ENCODE measurements at regions not wholly inside any gene's neighbourhood (a gene's known extent, or its start where the extent isn't known, plus 50 kb on each side); places are given as distances from the start of the nearest gene placed in this dataset.

GRCh38 chr7:109945820-109946518 lies 1145.0 kb upstream of the LRRN3 start:
- no peak overlapping the region for H2BK20ac ChIP-seq (ENCODE audit: low read depth, low read length)
- no peak overlapping the region for H2BK15ac ChIP-seq (ENCODE audit: low read depth, low read length)
- no peaks in the 10 kb centered on the region for H3K36me3 ChIP-seq (ENCODE audit: control insufficient read depth, insufficient read depth, low read length)
- H3K9me3 ChIP-seq (ENCODE audit: control insufficient read depth, insufficient read depth, low read length): no peaks in the 10 kb centered on the region
- no peaks in the 10 kb centered on the region for H4K20me1 ChIP-seq (ENCODE audit: insufficient read depth, low read length)
- H2BK5ac ChIP-seq (ENCODE audit: low read depth, low read length, poor library complexity, severe bottlenecking): no peak overlapping the region
- no peak overlapping the region for H2AFZ ChIP-seq (replicated peaks; ENCODE audit: low read length, poor library complexity)
- H3K27ac ChIP-seq (ENCODE audit: insufficient read depth, low read length): no peak overlapping the region
- DNase-seq (no peak), ATAC-seq (ENCODE audit: low read depth) (no peak)
- H3K27me3 ChIP-seq (ENCODE audit: control insufficient read depth, insufficient read depth, low read length): no peaks in the 10 kb centered on the region
- H3K56ac ChIP-seq (ENCODE audit: extremely low read depth, insufficient read depth, low read length): no peak overlapping the region
- no peaks in the 10 kb centered on the region for H3K4me1 ChIP-seq (ENCODE audit: control insufficient read depth, insufficient read depth, low read length)
- H2AK5ac ChIP-seq (ENCODE audit: low read depth, low read length): no peak overlapping the region
- H3K18ac ChIP-seq (ENCODE audit: low read depth, low read length): no peak overlapping the region
- no CpG with 5 or more reads among the region's 4 CpGs for WGBS, 2 experiments (ENCODE audit: extremely low coverage in 2 of 2, insufficient read length in 1 of 2)
- H2AK9ac ChIP-seq (replicated peaks; ENCODE audit: low read depth, low read length, poor library complexity): no peak overlapping the region
- intact Hi-C loops (cut with micrococcal nuclease) (no loop called here), dilution Hi-C loops (cut with HindIII; ENCODE audit: low sequenced_read_pairs, unreplicated experiment) (no loop called here), in situ Hi-C loops (cut with MboI; ENCODE audit: low sequenced_read_pairs) (no loop called here)
- H4K8ac ChIP-seq (ENCODE audit: low read depth in 2 of 2, low read length in 2 of 2): no peak overlapping the region
- H3K4me3 ChIP-seq (ENCODE audit: insufficient read depth, low read depth, low read length): no peak overlapping the region
- no peak overlapping the region for H2BK120ac ChIP-seq (ENCODE audit: low read depth, low read length)
- no peak overlapping the region for H3K14ac ChIP-seq (replicated peaks; ENCODE audit: low read depth, low read length)
- H3K4ac ChIP-seq (ENCODE audit: low read depth, low read length): no peak overlapping the region
- no peak overlapping the region for H4K5ac ChIP-seq (ENCODE audit: low read depth, low read length)
- H3K79me1 ChIP-seq (ENCODE audit: low read depth in 1 of 2, low read length in 2 of 2): no peaks in the 10 kb centered on the region
- no peaks in the 10 kb centered on the region for H3K9me1 ChIP-seq (ENCODE audit: insufficient read depth, low read length)
- ChIA-PET POLR2A (ENCODE audit: unreplicated experiment) (no interaction called here), CTCF (no interaction called here)
- no peak overlapping the region for H4K91ac ChIP-seq (ENCODE audit: insufficient read depth, low read depth, low read length)
- no TSS peak for BruUV-seq (replicated peaks)
- H3K23ac ChIP-seq (ENCODE audit: low read depth, low read length): no peak overlapping the region
- H3K9ac ChIP-seq (ENCODE audit: low read depth, low read length): no peak overlapping the region
- no peak overlapping the region for H3K4me2 ChIP-seq (ENCODE audit: low read depth, low read length)
- TF ChIP-seq MXI1 (IDR thresholded peaks at IDR 0.05; ENCODE audit: borderline replicate concordance, low read depth, low read length) (no peak), USF2 (IDR thresholded peaks at IDR 0.05; ENCODE audit: low read depth, low read length) (no peak), POLR2A (IDR thresholded peaks at IDR 0.05; ENCODE audit: low read depth, low read length) (no peak), RFX5 (IDR thresholded peaks at IDR 0.05; ENCODE audit: low read depth, low read length) (no peak), NFE2L2 (IDR thresholded peaks at IDR 0.05; ENCODE audit: low read depth, low read length) (no peak), RCOR1 (IDR thresholded peaks at IDR 0.05; ENCODE audit: insufficient replicate concordance, low read length) (no peak), CTCF (conservative IDR thresholded peaks at IDR 0.05; ENCODE audit: low read depth, low read length) (no peak), CEBPB (IDR thresholded peaks at IDR 0.05; ENCODE audit: low read depth, low read length) (no peak)
